SK-N-SH (cell line): ENCODE measurements at regions not wholly inside any gene's neighbourhood (a gene's known extent, or its start where the extent isn't known, plus 50 kb on each side); places are given as distances from the start of the nearest gene placed in this dataset.

Source experiments
- JUND ChIP-seq: IDR thresholded peaks from 2 replicates; pipeline ENCODE4 v1.4.0; 2012
- TF ChIP-seq, protein P1 (sequence below): fragments of 200-600 bp; sonication (generic); IDR thresholded peaks from 2 replicates; pipeline ENCODE4 v1.6.1; 2017; ENCODE audit warnings: antibody characterized with exemption, mild to moderate bottlenecking, moderate library complexity

DNA sequence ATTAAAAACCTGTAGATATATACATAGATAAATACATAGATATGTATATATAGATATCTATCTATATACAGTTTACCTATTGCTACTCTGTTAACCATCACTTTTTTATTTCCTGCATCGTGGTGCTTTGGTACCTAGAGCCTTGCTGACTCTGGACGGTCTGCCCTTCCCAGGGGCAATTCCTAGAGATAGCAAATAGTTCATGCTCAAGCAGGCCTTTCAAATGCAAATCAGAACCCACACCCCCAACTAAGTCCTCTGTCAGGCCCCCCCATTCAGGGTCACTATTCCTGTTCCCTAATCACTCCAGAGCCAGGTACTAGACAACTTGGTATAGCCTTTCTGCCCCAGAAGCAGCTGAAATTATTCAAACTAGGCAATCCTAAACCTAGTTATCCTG, 273.5 kb upstream of the ADGRL3 start:
- no peak for TF ChIP-seq JUND
- TF ChIP-seq, protein P1, sequence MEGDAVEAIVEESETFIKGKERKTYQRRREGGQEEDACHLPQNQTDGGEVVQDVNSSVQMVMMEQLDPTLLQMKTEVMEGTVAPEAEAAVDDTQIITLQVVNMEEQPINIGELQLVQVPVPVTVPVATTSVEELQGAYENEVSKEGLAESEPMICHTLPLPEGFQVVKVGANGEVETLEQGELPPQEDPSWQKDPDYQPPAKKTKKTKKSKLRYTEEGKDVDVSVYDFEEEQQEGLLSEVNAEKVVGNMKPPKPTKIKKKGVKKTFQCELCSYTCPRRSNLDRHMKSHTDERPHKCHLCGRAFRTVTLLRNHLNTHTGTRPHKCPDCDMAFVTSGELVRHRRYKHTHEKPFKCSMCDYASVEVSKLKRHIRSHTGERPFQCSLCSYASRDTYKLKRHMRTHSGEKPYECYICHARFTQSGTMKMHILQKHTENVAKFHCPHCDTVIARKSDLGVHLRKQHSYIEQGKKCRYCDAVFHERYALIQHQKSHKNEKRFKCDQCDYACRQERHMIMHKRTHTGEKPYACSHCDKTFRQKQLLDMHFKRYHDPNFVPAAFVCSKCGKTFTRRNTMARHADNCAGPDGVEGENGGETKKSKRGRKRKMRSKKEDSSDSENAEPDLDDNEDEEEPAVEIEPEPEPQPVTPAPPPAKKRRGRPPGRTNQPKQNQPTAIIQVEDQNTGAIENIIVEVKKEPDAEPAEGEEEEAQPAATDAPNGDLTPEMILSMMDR, result no peak
